ENCODE measurements at regions not wholly inside any gene's neighbourhood (a gene's known extent, or its start where the extent isn't known, plus 50 kb on each side); places are given as distances from the start of the nearest gene placed in this dataset.

GRCh38 chr12:118842866-118843265 is 138.5 kb upstream of the SRRM4 start:
- no peak for TF ChIP-seq TAF1 (IDR thresholded peaks at IDR 0.05; ENCODE audit: borderline replicate concordance, insufficient read depth, low read length)
- TF ChIP-seq REST (IDR thresholded peaks at IDR 0.05; ENCODE audit: insufficient read depth in 1 of 2, low read depth in 2 of 2, low read length in 2 of 2) = no peak
